ENCODE measurements at regions not wholly inside any gene's neighbourhood (a gene's known extent, or its start where the extent isn't known, plus 50 kb on each side); places are given as distances from the start of the nearest gene placed in this dataset.

DNA sequence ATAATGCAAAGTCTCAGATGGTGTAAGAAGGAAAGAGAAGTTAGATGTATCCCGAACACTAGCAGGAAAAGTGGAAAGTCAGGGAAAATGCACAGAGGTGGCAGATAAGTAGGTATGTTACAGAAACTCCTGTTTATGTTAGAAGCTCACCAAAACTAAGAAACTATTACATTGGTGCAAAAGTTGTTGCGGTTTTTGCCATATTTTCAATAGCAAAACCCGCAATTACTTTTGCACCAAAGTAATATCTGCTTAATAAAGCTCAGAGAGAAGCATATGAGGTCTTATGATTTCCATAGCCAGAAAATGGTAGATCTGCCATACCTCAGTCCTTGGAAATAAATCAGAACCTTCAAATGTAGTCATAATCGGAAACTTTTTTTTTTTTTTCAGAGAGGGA, 1035.6 kb downstream of the PCDH7 start:
- H3K4me1 ChIP-seq: no peaks in the 10 kb centered on the region

DNA sequence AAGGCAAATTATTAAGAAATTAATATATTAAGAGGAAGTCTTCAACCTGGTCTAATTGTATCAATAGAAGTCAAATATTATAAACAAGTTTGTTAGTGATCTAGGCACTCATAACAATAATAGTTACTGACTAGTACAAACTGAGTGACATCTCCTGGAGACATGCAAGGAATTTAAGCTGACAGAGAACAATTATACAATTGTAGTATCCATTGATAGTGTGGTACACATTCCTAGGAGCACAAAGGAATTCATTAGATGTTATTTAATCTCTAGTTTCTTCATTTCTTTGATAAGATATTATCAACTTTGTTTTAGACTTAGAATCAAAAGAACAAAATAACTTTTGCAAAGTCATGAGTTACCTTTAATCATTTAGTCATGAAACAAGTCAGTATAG, 1048.6 kb downstream of the PCDH7 start:
- Histone ChIP-seq H3K4me1 (no peaks in the 10 kb centered on the region), H3K4me3 (ENCODE audit: low read depth, low read length) (no peak overlapping the region), H3K9me3 (no peaks in the 10 kb centered on the region), H3K36me3 (no peaks in the 10 kb centered on the region), H3K27me3 (no peaks in the 10 kb centered on the region)
- no peak for DNase-seq
- TF ChIP-seq, protein P1, sequence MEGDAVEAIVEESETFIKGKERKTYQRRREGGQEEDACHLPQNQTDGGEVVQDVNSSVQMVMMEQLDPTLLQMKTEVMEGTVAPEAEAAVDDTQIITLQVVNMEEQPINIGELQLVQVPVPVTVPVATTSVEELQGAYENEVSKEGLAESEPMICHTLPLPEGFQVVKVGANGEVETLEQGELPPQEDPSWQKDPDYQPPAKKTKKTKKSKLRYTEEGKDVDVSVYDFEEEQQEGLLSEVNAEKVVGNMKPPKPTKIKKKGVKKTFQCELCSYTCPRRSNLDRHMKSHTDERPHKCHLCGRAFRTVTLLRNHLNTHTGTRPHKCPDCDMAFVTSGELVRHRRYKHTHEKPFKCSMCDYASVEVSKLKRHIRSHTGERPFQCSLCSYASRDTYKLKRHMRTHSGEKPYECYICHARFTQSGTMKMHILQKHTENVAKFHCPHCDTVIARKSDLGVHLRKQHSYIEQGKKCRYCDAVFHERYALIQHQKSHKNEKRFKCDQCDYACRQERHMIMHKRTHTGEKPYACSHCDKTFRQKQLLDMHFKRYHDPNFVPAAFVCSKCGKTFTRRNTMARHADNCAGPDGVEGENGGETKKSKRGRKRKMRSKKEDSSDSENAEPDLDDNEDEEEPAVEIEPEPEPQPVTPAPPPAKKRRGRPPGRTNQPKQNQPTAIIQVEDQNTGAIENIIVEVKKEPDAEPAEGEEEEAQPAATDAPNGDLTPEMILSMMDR (IDR thresholded peaks at IDR 0.05; ENCODE audit: low read depth, low read length): no peak

More for the DNA sequence above, 1035.6 kb downstream of the PCDH7 start:
- Histone ChIP-seq H3K4me3 (ENCODE audit: low read depth, low read length) (no peak overlapping the region), H3K36me3 (no peaks in the 10 kb centered on the region), H3K27me3 (no peaks in the 10 kb centered on the region), H3K9me3 (no peaks in the 10 kb centered on the region)
- DNase-seq: no peak
- TF ChIP-seq, protein P1 (IDR thresholded peaks at IDR 0.05; ENCODE audit: low read depth, low read length): no peak

DNA sequence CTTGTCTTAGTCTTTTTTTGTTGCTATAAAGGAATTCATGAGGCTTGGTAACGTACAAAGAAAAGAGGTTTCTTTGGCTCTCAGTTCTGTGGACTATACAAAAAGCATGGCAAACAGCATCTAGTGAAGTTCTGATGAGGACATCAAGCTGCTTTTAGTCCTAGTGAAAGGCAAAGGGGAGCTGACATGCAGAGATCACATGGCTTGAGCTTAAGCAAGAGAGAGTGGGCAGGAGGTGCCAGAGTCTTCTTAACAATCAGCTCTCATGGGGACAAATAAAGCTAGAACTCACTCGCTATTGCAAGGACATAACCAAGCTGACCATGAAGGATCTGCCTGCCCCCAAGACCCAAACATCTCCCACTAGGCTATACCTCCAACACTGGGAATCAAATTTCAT, 1063.1 kb downstream of the PCDH7 start:
- Histone ChIP-seq H3K27me3 (no peaks in the 10 kb centered on the region), H3K4me1 (no peaks in the 10 kb centered on the region), H3K36me3 (no peaks in the 10 kb centered on the region), H3K9me3 (no peaks in the 10 kb centered on the region), H3K4me3 (ENCODE audit: low read depth, low read length) (no peak overlapping the region)
- TF ChIP-seq, protein P1 (IDR thresholded peaks at IDR 0.05; ENCODE audit: low read depth, low read length): no peak
- DNase-seq: no peak

- TF ChIP-seq, protein P1 (IDR thresholded peaks at IDR 0.05; ENCODE audit: low read depth, low read length): no peak
- no peaks in the 10 kb centered on the region for H3K27me3 ChIP-seq
- no peak for DNase-seq
Measured at GRCh38 chr4:31784558-31784957, 1064.4 kb downstream of the PCDH7 start.

GRCh38 chr4:31787701-31788100, 1067.5 kb downstream of the PCDH7 start:
- Histone ChIP-seq H3K4me1 (no peaks in the 10 kb centered on the region), H3K4me3 (ENCODE audit: low read depth, low read length) (no peak overlapping the region), H3K9me3 (no peaks in the 10 kb centered on the region), H3K36me3 (no peaks in the 10 kb centered on the region), H3K27me3 (no peaks in the 10 kb centered on the region)
- TF ChIP-seq, protein P1 (IDR thresholded peaks at IDR 0.05; ENCODE audit: low read depth, low read length): no peak
- no peak for DNase-seq

More at GRCh38 chr4:31784558-31784957, 1064.4 kb downstream of the PCDH7 start:
- H3K9me3 ChIP-seq: no peaks in the 10 kb centered on the region
- H3K4me1 ChIP-seq: no peaks in the 10 kb centered on the region
- H3K36me3 ChIP-seq: no peaks in the 10 kb centered on the region
- H3K4me3 ChIP-seq (ENCODE audit: low read depth, low read length): no peak overlapping the region

DNA sequence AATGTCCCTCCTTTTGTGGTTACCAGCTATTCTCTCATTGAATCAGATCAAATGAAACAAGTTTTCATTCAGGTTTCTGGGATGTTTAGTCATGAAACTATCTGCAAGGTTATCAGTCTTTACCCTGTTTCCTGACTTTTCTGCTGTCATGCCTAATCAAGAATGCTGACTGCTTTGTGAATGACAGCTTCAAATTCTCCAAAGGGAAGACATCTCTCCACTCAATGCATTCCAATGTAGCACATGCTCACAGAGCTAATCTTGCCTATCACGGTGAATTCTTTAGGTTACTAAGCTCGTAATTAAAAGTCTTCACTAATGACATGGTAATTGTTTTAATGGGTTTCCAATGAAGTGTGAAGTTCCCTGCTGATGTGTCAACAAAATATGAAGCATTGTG, 1068.5 kb downstream of the PCDH7 start:
- no peaks in the 10 kb centered on the region for H3K27me3 ChIP-seq
- TF ChIP-seq, protein P1 (IDR thresholded peaks at IDR 0.05; ENCODE audit: low read depth, low read length): no peak
- no peak overlapping the region for H3K4me3 ChIP-seq (ENCODE audit: low read depth, low read length)
- no peaks in the 10 kb centered on the region for H3K9me3 ChIP-seq
- H3K4me1 ChIP-seq: no peaks in the 10 kb centered on the region
- no peaks in the 10 kb centered on the region for H3K36me3 ChIP-seq
- DNase-seq: no peak

All from BE2C (cell line).